BJ (cell line): ENCODE measurements at regions not wholly inside any gene's neighbourhood (a gene's known extent, or its start where the extent isn't known, plus 50 kb on each side); places are given as distances from the start of the nearest gene placed in this dataset.

Experiments
- CTCF ChIA-PET: fragments of 350-600 bp; formaldehyde crosslinking; extraction: SDS; loops from one replicate; lab custom pipeline; 2021; ENCODE audit warnings: antibody characterized with exemption, inconsistent platforms; lab: Yijun Ruan, JAX
- POLR2A ChIA-PET: fragments of 300-600 bp; sonication (Branson Sonifier 250); formaldehyde crosslinking; extraction: SDS; loops from one replicate; lab custom pipeline; 2021; ENCODE audit warnings: antibody characterized with exemption; lab: Charles Lee
- DNase-seq: peaks from one replicate; pipeline ENCODE4 v3.0.0-alpha.2; 2011; ENCODE audit warnings: low read depth
- H3K27me3 ChIP-seq: 2 replicates; pipeline ENCODE4 v1.6.0; 2011; ENCODE audit warnings: low read length; ENCODE audit not compliant: control insufficient read depth, insufficient read depth
- H3K36me3 ChIP-seq: 2 replicates; pipeline ENCODE4 v1.5.1; 2011; ENCODE audit warnings: low read length; ENCODE audit not compliant: control insufficient read depth, insufficient read depth
- H3K4me3 ChIP-seq: 2 replicates; pipeline ENCODE4 v1.5.1; 2011; ENCODE audit warnings: low read depth, mild to moderate bottlenecking, control low read depth, low read length
- CTCF ChIP-seq: IDR thresholded peaks from 2 replicates; pipeline ENCODE4 v1.5.1; 2011; ENCODE audit warnings: low read depth, mild to moderate bottlenecking, control low read depth, inconsistent platforms, low read length, moderate library complexity; ENCODE audit not compliant: insufficient read depth

GRCh38 chr15:35756623-35757022, 210.7 kb upstream of the DPH6 start:
- TF ChIP-seq CTCF = no peak
- no peak overlapping the region for H3K4me3 ChIP-seq
- H3K27me3 ChIP-seq = no peaks in the 10 kb centered on the region
- no peak for DNase-seq
- ChIA-PET POLR2A (no interaction called here), CTCF (no interaction called here)
- no peaks in the 10 kb centered on the region for H3K36me3 ChIP-seq

- no peak for TF ChIP-seq CTCF
- Histone ChIP-seq H3K27me3 (no peaks in the 10 kb centered on the region), H3K36me3 (no peaks in the 10 kb centered on the region), H3K4me3 (no peak overlapping the region)
- no peak for DNase-seq
- ChIA-PET CTCF (no interaction called here), POLR2A (no interaction called here)
These were observed 211.4 kb upstream of the DPH6 start for GRCh38 chr15:35757361-35757760.

GRCh38 chr15:35757765-35758164, 211.8 kb upstream of the DPH6 start:
- no peak for TF ChIP-seq CTCF
- CTCF ChIA-PET = interaction anchor here (1.4 kb wide), 1 partner anchor 155 kb away, joined by 4 read pairs; no protein-coding TSS in a partner anchor
- H3K27me3 ChIP-seq = no peaks in the 10 kb centered on the region
- H3K36me3 ChIP-seq = no peaks in the 10 kb centered on the region
- no peak overlapping the region for H3K4me3 ChIP-seq
- POLR2A ChIA-PET = no interaction called here
- DNase-seq = no peak

- Histone ChIP-seq H3K4me3 (no peak overlapping the region), H3K36me3 (no peaks in the 10 kb centered on the region), H3K27me3 (no peaks in the 10 kb centered on the region)
- POLR2A ChIA-PET = no interaction called here
- CTCF ChIA-PET = interaction anchor here (2.5 kb wide), 1 partner anchor 13 kb away, joined by 9 read pairs; no protein-coding TSS in a partner anchor
- no peak for TF ChIP-seq CTCF
- no peak for DNase-seq
These were observed 218.9 kb upstream of the DPH6 start for GRCh38 chr15:35764661-35765519.

DNA sequence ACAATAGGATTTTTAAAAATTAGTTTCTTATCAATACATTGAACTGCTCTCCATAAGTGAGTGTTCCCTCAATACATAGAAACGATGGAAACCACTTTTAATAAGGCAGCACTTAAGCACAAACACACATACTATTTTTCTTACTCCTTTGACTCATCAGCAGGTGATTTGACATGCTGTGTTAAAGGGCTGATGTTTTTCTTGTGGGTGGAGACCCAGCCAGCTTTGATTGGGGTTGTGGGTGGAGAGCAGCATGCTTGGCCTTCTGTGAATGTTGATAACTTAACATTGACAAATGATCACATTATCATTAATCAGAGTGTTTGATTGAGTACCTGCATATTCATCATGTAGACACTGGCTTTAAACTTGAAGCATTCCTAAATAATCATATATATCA, 223.0 kb upstream of the DPH6 start:
- DNase-seq = no peak
- H3K4me3 ChIP-seq = no peak overlapping the region
- CTCF ChIA-PET = no interaction called here
- no peaks in the 10 kb centered on the region for H3K36me3 ChIP-seq
- no peak for TF ChIP-seq CTCF
- no peaks in the 10 kb centered on the region for H3K27me3 ChIP-seq
- POLR2A ChIA-PET = no interaction called here
